KBM-7 (cell line): ENCODE measurements at regions not wholly inside any gene's neighbourhood (a gene's known extent, or its start where the extent isn't known, plus 50 kb on each side); places are given as distances from the start of the nearest gene placed in this dataset.

Experiments used
- DNase-seq: peaks from one replicate; pipeline ENCODE4 v3.0.0-alpha.2; 2015
- in situ Hi-C: fragments of 300-500 bp; cut with MboI; formaldehyde crosslinking; loops from 2 replicates; pipeline ENCODE4 v1.14.3; 2020; ENCODE audit warnings: low sequenced_read_pairs, low pct_unique_long_range_greater_than_20kb, mixed read lengths

GRCh38 chr2:39512434-39512935 lies 75.4 kb upstream of the MAP4K3 start:
- in situ Hi-C loops, result no loop called here
- DNase-seq, result no peak

GRCh38 chr2:39512941-39513340 lies 75.9 kb upstream of the MAP4K3 start:
- DNase-seq, result no peak
- in situ Hi-C loops, result no loop called here

GRCh38 chr2:39513641-39514094 lies 76.6 kb upstream of the MAP4K3 start:
- in situ Hi-C loops, result no loop called here
- peak; percentile 81 for DNase-seq

DNA sequence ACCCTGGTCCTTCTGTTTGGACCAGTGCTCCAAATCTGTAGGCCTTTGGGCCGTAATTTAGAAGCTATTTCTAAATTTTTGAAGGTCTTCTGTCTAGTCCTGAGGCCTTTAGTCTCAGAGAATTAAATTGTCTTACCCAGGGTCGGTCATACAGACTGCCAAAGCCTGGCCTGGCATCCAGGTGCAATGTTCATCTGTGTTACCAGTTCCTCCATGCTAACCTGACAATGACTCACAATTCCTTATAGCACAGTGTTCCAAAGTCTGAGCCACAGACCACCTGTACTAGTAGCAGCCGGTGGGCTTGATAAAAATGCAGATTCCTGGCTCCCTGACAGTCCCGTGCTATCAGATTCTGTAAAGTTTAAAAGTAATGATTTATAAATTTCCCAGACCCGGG lies 77.7 kb upstream of the MAP4K3 start:
- in situ Hi-C loops, result no loop called here
- DNase-seq, result no peak

- DNase-seq, result no peak
- in situ Hi-C loops, result no loop called here
Measured at GRCh38 chr2:39515273-39515896, 78.3 kb upstream of the MAP4K3 start.

- in situ Hi-C loops, result no loop called here
- DNase-seq, result no peak
Measured at GRCh38 chr2:39515897-39516346, 78.8 kb upstream of the MAP4K3 start.

GRCh38 chr2:39516347-39517101 lies 79.4 kb upstream of the MAP4K3 start:
- in situ Hi-C loops, result no loop called here
- DNase-seq, result no peak

- in situ Hi-C loops, result no loop called here
- no peak for DNase-seq
Measured at GRCh38 chr2:39517102-39517436, 80.0 kb upstream of the MAP4K3 start.

- in situ Hi-C loops, result no loop called here
- DNase-seq, result no peak
Measured at GRCh38 chr2:39517622-39518021, 80.5 kb upstream of the MAP4K3 start.

DNA sequence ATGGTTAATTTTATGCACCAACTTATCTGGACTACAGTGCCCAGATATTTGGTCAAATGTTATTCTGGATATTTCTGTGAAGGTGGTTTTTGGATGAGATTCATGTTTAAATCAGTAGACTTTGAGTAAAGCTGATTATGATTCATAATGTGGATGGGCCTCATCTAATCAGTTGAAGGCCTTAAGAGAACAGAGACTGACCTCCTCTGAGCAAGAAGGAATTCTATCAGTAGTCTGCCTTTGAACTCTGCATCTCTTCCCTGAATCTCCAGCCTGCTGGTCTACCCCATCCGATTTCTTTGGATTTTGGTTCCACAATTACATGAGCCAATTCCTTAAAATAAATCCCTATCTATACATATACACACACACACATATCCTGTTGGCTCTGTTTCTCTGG lies 82.8 kb upstream of the MAP4K3 start:
- DNase-seq, result no peak
- in situ Hi-C loops, result no loop called here

- in situ Hi-C loops, result no loop called here
- DNase-seq, result no peak
Measured at GRCh38 chr2:39521876-39522517, 84.9 kb upstream of the MAP4K3 start.

DNA sequence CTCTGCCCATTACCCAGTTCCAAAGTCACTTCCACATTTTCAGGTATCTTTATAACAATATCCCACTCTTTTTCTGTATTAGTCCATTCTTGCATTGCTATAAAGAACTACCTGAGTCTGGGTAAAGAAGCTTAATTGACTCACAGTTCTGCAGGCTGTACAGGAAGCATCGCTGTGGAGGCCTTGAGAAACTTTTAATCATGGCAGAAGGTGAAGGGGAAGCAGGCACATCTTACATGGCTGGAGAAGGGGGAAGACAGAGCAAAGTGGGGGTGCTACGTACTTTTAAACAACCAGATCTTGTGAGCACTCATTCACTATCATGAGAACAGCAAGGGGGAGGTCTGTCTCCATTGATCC lies 85.4 kb upstream of the MAP4K3 start:
- in situ Hi-C loops, result no loop called here
- no peak for DNase-seq

DNA sequence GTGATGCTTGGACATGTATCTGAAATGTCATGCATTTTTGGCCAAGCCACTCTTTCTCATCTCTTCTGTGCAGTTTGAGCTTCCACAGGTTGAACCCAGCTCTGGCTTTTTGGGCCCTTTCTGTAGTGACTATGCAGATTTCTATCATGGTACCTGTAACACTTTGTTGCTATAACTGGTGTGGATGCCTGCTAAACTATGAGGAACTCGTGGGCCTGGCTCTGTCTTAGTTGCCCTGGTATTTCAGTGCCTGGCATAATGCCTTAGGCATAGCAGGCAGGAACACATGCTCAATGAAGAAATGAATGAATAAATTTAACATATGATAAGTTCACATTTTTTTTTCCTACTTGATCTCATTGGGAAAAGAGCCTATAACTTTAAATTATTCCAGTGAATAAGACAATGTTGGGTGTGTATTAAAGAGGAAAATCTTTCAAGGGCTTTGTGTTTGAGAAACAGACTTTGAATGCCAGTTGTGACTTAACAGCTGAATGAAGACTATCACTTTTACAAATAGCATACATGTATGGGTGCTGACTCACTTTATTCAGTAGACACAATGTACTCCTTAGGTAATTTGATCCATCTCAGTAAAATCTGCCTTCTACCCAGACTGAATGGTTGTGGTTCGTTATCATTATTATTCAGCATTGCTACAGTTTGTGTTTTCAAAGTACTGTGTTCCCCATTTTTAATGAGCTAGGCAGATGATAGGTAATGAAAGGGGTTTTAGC lies 86.4 kb upstream of the MAP4K3 start:
- in situ Hi-C loops, result no loop called here
- DNase-seq, result no peak

DNA sequence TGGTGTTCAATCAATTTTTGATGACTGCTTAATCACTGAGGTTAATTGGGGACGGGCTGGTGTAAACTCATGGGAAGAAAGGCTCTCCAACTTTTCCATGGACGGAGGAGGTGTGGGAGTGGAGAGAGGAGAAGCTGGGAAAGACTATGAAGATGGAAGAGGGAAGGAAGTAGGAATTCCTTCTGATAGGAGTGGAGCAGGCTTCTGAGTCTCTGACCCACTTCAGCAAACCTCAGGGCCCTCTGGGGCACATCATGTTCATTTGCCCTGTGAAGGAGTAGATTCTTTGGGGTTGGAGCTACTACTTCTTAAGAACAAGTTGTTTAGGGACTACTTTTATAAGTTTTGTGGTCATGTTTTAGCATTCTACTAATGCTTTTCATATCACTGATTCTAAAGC lies 87.0 kb upstream of the MAP4K3 start:
- in situ Hi-C loops, result no loop called here
- DNase-seq, result no peak

DNA sequence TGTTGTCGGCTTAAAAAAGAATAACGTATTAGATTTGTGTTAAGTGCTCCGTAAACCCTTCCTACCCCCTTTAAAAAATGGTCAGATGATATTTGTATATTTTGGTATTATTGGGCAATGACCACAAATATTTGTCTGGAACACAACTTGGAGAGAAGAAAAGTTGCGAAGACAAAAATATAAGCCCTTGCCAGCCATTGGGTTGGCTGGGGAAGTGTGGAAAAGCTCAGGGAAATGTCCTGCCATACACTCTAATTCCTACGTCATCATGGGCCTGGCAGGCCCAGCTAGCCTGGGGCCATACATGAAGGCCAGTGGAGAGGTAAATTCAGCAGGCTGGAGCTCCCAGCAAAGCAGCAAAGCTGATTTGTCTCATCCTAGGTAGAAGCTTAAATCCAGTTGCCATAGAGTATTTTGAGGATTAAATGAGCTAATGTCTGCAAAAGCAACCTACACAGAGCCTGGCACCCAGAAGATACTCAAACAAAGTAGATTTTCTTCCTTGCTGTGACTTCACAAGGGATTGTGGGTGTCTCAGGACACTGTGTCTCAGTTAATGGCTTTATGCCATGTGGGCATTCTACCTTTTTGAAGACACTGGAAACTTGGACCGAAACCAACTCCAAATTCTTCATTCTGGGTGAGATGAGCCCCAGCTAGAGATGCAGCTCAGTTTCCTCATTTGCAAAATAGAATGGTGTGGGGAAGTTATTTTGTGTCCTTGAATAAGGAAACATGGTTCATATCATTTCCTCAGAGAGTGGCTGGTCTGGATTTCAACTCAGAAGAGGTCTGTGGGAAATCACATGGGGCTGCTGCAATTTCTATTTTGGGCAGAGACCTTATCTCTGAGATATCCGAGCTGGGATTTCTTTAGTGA lies 87.9 kb upstream of the MAP4K3 start:
- in situ Hi-C loops, result no loop called here
- no peak for DNase-seq

DNA sequence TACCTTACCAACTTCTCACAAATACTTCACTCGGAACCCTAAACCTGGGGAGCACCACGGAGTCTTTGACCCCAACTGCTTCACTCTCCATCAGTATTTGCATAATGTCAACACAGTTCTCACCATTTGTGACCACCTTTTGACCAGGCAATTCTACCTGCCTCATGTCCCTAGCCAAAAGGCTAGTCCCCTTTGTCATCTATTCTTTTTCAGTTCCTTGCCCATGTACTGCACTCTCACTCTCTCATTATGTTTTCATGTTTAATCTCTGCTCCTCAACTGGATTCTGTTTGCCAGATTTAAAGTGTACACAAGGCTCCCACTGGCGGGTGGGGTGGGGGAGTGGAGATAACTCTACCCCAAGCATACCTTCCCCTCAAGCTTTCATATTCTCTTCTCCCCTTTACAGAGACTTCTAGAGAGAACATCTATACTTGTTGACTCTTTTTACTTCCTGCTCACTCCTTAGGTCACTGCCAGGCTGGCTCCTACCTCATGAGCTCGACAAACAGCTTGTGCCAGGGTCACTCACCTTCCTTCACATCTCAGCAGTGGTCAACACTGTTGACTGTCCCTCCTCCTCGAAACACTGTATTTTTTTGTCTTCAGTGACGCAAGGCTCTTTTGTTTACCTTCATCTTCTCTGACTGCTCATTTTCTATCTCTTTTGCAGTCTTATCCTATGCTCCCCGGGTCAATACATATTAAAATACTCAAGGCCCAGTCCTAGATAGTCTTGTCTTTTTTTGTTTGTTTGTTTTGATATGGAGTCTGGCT lies 88.7 kb upstream of the MAP4K3 start:
- in situ Hi-C loops, result no loop called here
- DNase-seq, result no peak

GRCh38 chr2:39528701-39529100 lies 91.6 kb upstream of the MAP4K3 start:
- in situ Hi-C loops, result no loop called here
- DNase-seq, result no peak

DNA sequence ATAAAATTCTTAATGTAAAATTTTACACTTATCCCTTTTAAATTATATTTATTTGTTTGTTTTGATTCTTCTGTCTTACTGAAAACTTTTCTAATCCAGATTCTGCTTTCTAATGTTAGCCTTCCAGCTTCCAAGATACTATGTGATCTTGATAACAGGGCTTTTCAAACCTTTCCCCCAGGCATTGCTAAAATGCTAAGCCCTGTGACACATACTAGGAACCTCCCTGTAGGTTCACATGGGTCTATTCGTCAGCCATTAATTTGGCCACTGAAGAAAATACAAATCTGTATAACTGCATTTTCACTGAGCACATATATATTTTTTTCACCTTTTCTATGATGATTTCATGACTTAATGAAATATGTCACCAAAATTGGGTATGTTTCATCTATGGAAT lies 92.8 kb upstream of the MAP4K3 start:
- in situ Hi-C loops, result no loop called here

More for the DNA sequence above, 92.8 kb upstream of the MAP4K3 start:
- no peak for DNase-seq
